Breast epithelium (tissue), 3 donors: ENCODE measurements at regions not wholly inside any gene's neighbourhood (a gene's known extent, or its start where the extent isn't known, plus 50 kb on each side); places are given as distances from the start of the nearest gene placed in this dataset.

Experiments used
- POLR2A ChIP-seq: fragments of 450-650 bp; IDR thresholded peaks from one replicate; pipeline ENCODE4 v1.6.1; 2016; ENCODE audit warnings: antibody characterized with exemption, mild to moderate bottlenecking, moderate library complexity
- POLR2AphosphoS5 ChIP-seq, 3 donors: sonication (generic); formaldehyde crosslinking; IDR thresholded peaks; one replicate each; pipeline ENCODE4 v1.6.1; 2017; ENCODE audit warnings: antibody characterized with exemption in 3 of 3
- TF ChIP-seq, protein P1 (sequence below), 3 donors: fragments of 450-650 bp; IDR thresholded peaks; one replicate each; pipeline ENCODE4 v1.5.1; 2016 to 2017; ENCODE audit warnings: antibody characterized with exemption in 3 of 3, mild to moderate bottlenecking in 3 of 3, moderate library complexity in 3 of 3

DNA sequence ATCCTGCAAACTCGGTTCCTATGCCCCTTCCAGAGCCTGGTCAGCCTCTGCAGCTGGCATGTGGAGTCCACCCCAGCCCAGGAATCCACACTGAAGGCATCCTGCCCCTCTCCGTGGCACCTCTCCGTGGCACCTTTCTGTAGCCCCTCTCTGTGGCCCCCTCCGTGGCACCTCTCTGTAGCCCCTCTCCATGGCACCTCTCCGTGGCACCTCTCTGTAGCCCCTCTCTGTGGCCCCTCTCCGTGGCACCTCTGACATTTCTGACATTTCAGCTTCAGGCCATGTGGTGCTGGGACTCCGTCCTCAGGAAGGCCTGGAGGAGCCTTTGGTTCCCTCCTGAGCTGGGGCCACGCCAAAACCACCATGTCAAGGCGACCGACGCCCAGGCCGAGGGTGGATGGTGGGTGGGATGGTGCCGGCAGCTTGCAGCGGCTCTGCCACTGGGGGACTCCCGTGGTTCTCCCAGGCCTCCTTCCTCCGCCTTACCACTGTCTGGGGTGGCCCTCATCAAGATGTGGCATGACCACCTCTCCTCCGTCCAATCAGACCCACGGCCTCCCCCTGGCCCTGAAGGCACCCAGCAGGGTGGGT is 1518.5 kb downstream of the BRD1 start:
- no peak for TF ChIP-seq POLR2AphosphoS5 (IDR thresholded peaks at IDR 0.05)
- TF ChIP-seq, protein P1, sequence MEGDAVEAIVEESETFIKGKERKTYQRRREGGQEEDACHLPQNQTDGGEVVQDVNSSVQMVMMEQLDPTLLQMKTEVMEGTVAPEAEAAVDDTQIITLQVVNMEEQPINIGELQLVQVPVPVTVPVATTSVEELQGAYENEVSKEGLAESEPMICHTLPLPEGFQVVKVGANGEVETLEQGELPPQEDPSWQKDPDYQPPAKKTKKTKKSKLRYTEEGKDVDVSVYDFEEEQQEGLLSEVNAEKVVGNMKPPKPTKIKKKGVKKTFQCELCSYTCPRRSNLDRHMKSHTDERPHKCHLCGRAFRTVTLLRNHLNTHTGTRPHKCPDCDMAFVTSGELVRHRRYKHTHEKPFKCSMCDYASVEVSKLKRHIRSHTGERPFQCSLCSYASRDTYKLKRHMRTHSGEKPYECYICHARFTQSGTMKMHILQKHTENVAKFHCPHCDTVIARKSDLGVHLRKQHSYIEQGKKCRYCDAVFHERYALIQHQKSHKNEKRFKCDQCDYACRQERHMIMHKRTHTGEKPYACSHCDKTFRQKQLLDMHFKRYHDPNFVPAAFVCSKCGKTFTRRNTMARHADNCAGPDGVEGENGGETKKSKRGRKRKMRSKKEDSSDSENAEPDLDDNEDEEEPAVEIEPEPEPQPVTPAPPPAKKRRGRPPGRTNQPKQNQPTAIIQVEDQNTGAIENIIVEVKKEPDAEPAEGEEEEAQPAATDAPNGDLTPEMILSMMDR (IDR thresholded peaks at IDR 0.05): no peak
- TF ChIP-seq POLR2A: no peak
